Tibial artery (tissue), 4 donors: ENCODE measurements at regions not wholly inside any gene's neighbourhood (a gene's known extent, or its start where the extent isn't known, plus 50 kb on each side); places are given as distances from the start of the nearest gene placed in this dataset.

ENCODE experiments used
- DNase-seq, 2 donors: peaks; one replicate each; pipeline ENCODE4 v3.0.0-alpha.2; 2019
- H3K27ac ChIP-seq, 2 donors: fragments of 200-600 bp; sonication (generic) in 1 of 2; 1 replicate in 1 of 2; 2 replicates in 1 of 2; pipeline ENCODE4 v1.5.1; 2018 to 2019; ENCODE audit warnings: mild to moderate bottlenecking in 1 of 2
- H3K27me3 ChIP-seq, 2 donors: fragments of 200-600 bp; sonication (generic) in 1 of 2; one replicate each; pipeline versions ENCODE4 v1.5.1 to v1.6.0; 2016 to 2019
- H3K36me3 ChIP-seq, 3 donors: fragments of 200-600 bp; sonication (generic) in 2 of 3; one replicate each; pipeline ENCODE4 v1.5.1; 2016 to 2019; ENCODE audit warnings: mild to moderate bottlenecking in 2 of 3
- H3K4me1 ChIP-seq, 4 donors: fragments of 200-600 bp; sonication (generic) in 2 of 4; 1 replicate in 3 of 4; 2 replicates in 1 of 4; pipeline ENCODE4 v1.5.1; 2016 to 2019
- H3K4me3 ChIP-seq, 2 donors: fragments of 200-600 bp; sonication (generic) in 1 of 2; 1 replicate in 1 of 2; 2 replicates in 1 of 2; pipeline ENCODE4 v1.5.1; 2018 to 2019; ENCODE audit warnings: mild to moderate bottlenecking in 2 of 2
- H3K9me3 ChIP-seq, 3 donors: fragments of 200-600 bp; sonication (generic) in 1 of 3; one replicate each; pipeline ENCODE4 v1.5.1; 2016 to 2019
- CTCF ChIP-seq, 2 experiments: fragments of 200-600 bp in 1 of 2; fragments of 450-650 bp in 1 of 2; IDR thresholded peaks; one replicate each; pipeline ENCODE4 v1.5.1; 2017 to 2019; ENCODE audit warnings: antibody characterized with exemption in 2 of 2, mild to moderate bottlenecking in 1 of 2, moderate library complexity in 1 of 2
- intact Hi-C: fragments of 100-400 bp; cut with DNase I; formaldehyde crosslinking; loops from one replicate; pipeline ENCODE4 v1.15.0; 2023; ENCODE audit warnings: low total_unique reads

- Histone ChIP-seq H3K4me1 (no peaks in the 10 kb centered on the region), H3K4me3 (no peak overlapping the region), H3K36me3 (no peaks in the 10 kb centered on the region), H3K27me3 (no peaks in the 10 kb centered on the region), H3K27ac (no peak overlapping the region), H3K9me3 (no peaks in the 10 kb centered on the region)
- no peak for TF ChIP-seq CTCF (IDR thresholded peaks at IDR 0.05)
- intact Hi-C loops, result no loop called here
- DNase-seq, result no peak
Observed at GRCh38 chr9:73799446-73799845, 647.8 kb downstream of the ANXA1 start.

GRCh38 chr9:73805111-73805510 is 653.4 kb downstream of the ANXA1 start:
- intact Hi-C loops, result no loop called here
- H3K4me1 ChIP-seq, result no peaks in the 10 kb centered on the region
- DNase-seq, result no peak
- no peak overlapping the region for H3K27ac ChIP-seq
- TF ChIP-seq CTCF (IDR thresholded peaks at IDR 0.05), result no peak
- no peak overlapping the region for H3K4me3 ChIP-seq
- no peaks in the 10 kb centered on the region for H3K9me3 ChIP-seq
- no peaks in the 10 kb centered on the region for H3K27me3 ChIP-seq
- no peaks in the 10 kb centered on the region for H3K36me3 ChIP-seq

- DNase-seq, result no peak
- no peak for TF ChIP-seq CTCF (IDR thresholded peaks at IDR 0.05)
- Histone ChIP-seq H3K9me3 (no peaks in the 10 kb centered on the region), H3K36me3 (no peaks in the 10 kb centered on the region), H3K4me1 (no peaks in the 10 kb centered on the region), H3K27ac (no peak overlapping the region), H3K27me3 (no peaks in the 10 kb centered on the region), H3K4me3 (no peak overlapping the region)
- intact Hi-C loops, result no loop called here
Observed at GRCh38 chr9:73805853-73806458, 654.3 kb downstream of the ANXA1 start.

- intact Hi-C loops, result no loop called here
- no peak for TF ChIP-seq CTCF (IDR thresholded peaks at IDR 0.05)
- DNase-seq, result no peak
- Histone ChIP-seq H3K9me3 (no peaks in the 10 kb centered on the region), H3K27ac (no peak overlapping the region), H3K27me3 (no peaks in the 10 kb centered on the region), H3K4me3 (no peak overlapping the region), H3K36me3 (no peaks in the 10 kb centered on the region), H3K4me1 (no peaks in the 10 kb centered on the region)
Observed at GRCh38 chr9:73806876-73807275, 655.2 kb downstream of the ANXA1 start.

GRCh38 chr9:73807952-73808351 is 656.3 kb downstream of the ANXA1 start:
- intact Hi-C loops, result no loop called here
- no peaks in the 10 kb centered on the region for H3K36me3 ChIP-seq
- no peak for TF ChIP-seq CTCF (IDR thresholded peaks at IDR 0.05)
- no peaks in the 10 kb centered on the region for H3K9me3 ChIP-seq
- no peak overlapping the region for H3K27ac ChIP-seq
- no peak for DNase-seq
- no peaks in the 10 kb centered on the region for H3K4me1 ChIP-seq
- no peaks in the 10 kb centered on the region for H3K27me3 ChIP-seq
- no peak overlapping the region for H3K4me3 ChIP-seq
